OCI-LY7 (cell line): ENCODE measurements at regions not wholly inside any gene's neighbourhood (a gene's known extent, or its start where the extent isn't known, plus 50 kb on each side); places are given as distances from the start of the nearest gene placed in this dataset.

Source experiments
- BruUV-seq: library from RNA; stranded (reverse); fragments of 400-500 nt; replicated peaks from 2 replicates; lab custom pipeline; 2021; lab: Mats Ljungman, UMichigan
- CTCF ChIA-PET: fragments of 300-600 bp; sonication (Branson Sonifier 250); formaldehyde crosslinking; loops from one replicate; lab custom pipeline; 2022; ENCODE audit warnings: antibody characterized with exemption; ENCODE audit not compliant: unreplicated experiment; lab: Charles Lee
- POLR2A ChIA-PET: fragments of 300-600 bp; sonication (Branson Sonifier 250); formaldehyde crosslinking; loops from one replicate; lab custom pipeline; 2022; ENCODE audit warnings: antibody characterized with exemption; lab: Charles Lee
- DNase-seq: peaks from one replicate; pipeline ENCODE4 v3.0.0-alpha.2; 2015; ENCODE audit warnings: low spot score
- H2AFZ ChIP-seq: fragments of 200-600 bp; sonication (generic), shearing (Covaris generic); 2 replicates; pipeline ENCODE4 v1.6.1; 2014; ENCODE audit warnings: mild to moderate bottlenecking, antibody characterized with exemption, low read length, moderate library complexity
- H3K27ac ChIP-seq: fragments of 200-600 bp; sonication (generic); 2 replicates; pipeline ENCODE4 v1.5.1; 2014; ENCODE audit warnings: mixed run types, low read depth, mild to moderate bottlenecking, moderate library complexity, low read length, inconsistent platforms; ENCODE audit not compliant: poor library complexity, severe bottlenecking
- H3K36me3 ChIP-seq: fragments of 200-600 bp; sonication (generic); 2 replicates; pipeline ENCODE4 v1.6.1; 2014; ENCODE audit warnings: mild to moderate bottlenecking, antibody characterized with exemption, low read length, moderate library complexity, mixed read lengths; ENCODE audit not compliant: insufficient read depth
- H3K4me1 ChIP-seq: fragments of 200-600 bp; sonication (generic); 2 replicates; pipeline ENCODE4 v1.5.1; 2014; ENCODE audit warnings: mild to moderate bottlenecking, low read length; ENCODE audit not compliant: insufficient read depth, poor library complexity, severe bottlenecking
- H3K4me2 ChIP-seq: fragments of 200-600 bp; sonication (generic); 2 replicates; pipeline ENCODE4 v1.6.1; 2014; ENCODE audit warnings: mild to moderate bottlenecking, low read length
- H3K4me3 ChIP-seq: fragments of 200-600 bp; sonication (generic); 2 replicates; pipeline ENCODE4 v1.5.1; 2014; ENCODE audit warnings: mild to moderate bottlenecking, low read depth, low read length; ENCODE audit not compliant: poor library complexity, severe bottlenecking
- H3K79me2 ChIP-seq: fragments of 200-600 bp; sonication (generic); 2 replicates; pipeline ENCODE4 v1.6.1; 2016; ENCODE audit warnings: low read depth, mild to moderate bottlenecking, low read length, moderate library complexity, mixed read lengths; ENCODE audit not compliant: insufficient read depth
- H3K9me2 ChIP-seq: fragments of 200-600 bp; sonication (generic); 2 replicates; pipeline ENCODE4 v1.6.1; 2016; ENCODE audit warnings: mild to moderate bottlenecking, low read length, mixed read lengths; ENCODE audit not compliant: insufficient read depth
- H3K9me3 ChIP-seq: fragments of 200-600 bp; sonication (generic); 2 replicates; pipeline ENCODE4 v1.6.1; 2014; ENCODE audit warnings: mild to moderate bottlenecking, mixed run types, low read length, mixed read lengths
- H4K20me1 ChIP-seq: fragments of 200-600 bp; sonication (generic); 2 replicates; pipeline ENCODE4 v1.6.1; 2014; ENCODE audit warnings: mild to moderate bottlenecking, antibody characterized with exemption, low read length, moderate library complexity, mixed read lengths; ENCODE audit not compliant: insufficient read depth
- EZH2phosphoT487 ChIP-seq: fragments of 200-600 bp; sonication (generic); IDR thresholded peaks from 2 replicates; pipeline ENCODE4 v1.6.1; 2018; ENCODE audit warnings: low read depth, borderline replicate concordance, mild to moderate bottlenecking, mixed run types, antibody characterized with exemption, low read length, moderate library complexity, mixed read lengths
- intact Hi-C: fragments of 100-400 bp; cut with micrococcal nuclease; formaldehyde crosslinking; loops from one replicate; pipeline ENCODE4 v1.10.0; 2022; ENCODE audit not compliant: unreplicated experiment
- TF ChIP-seq, protein P1 (sequence below): fragments of 200-600 bp; sonication (generic); conservative IDR thresholded peaks from 2 replicates; pipeline ENCODE4 v1.5.1; 2014; ENCODE audit warnings: mild to moderate bottlenecking, antibody characterized with exemption, low read length, moderate library complexity, mixed read lengths

DNA sequence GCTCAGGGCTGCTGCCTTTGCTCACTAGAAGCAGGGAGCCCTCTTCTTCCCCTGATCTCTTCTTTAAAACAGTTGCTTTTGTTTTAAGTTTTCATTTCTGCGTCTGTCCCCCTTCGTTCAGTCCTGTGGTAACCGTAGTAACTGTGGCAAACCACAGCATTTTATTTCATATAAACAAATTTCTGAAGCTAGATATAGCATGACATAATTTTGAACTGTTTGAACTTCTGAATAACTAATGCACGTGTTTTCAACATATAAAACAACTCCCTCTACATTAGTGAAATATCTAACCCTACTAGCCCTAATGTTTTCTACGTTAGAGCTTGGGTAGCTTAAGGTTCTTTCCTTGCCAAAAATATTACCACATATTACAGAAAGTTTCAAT lies 104.6 kb downstream of the DISP1 start:
- ChIA-PET POLR2A (no interaction called here), CTCF (no interaction called here)
- BruUV-seq: no TSS peak
- no peak overlapping the region for H3K4me2 ChIP-seq
- TF ChIP-seq, protein P1, sequence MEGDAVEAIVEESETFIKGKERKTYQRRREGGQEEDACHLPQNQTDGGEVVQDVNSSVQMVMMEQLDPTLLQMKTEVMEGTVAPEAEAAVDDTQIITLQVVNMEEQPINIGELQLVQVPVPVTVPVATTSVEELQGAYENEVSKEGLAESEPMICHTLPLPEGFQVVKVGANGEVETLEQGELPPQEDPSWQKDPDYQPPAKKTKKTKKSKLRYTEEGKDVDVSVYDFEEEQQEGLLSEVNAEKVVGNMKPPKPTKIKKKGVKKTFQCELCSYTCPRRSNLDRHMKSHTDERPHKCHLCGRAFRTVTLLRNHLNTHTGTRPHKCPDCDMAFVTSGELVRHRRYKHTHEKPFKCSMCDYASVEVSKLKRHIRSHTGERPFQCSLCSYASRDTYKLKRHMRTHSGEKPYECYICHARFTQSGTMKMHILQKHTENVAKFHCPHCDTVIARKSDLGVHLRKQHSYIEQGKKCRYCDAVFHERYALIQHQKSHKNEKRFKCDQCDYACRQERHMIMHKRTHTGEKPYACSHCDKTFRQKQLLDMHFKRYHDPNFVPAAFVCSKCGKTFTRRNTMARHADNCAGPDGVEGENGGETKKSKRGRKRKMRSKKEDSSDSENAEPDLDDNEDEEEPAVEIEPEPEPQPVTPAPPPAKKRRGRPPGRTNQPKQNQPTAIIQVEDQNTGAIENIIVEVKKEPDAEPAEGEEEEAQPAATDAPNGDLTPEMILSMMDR: no peak
- TF ChIP-seq EZH2phosphoT487: no peak
- no peak overlapping the region for H2AFZ ChIP-seq
- no peak overlapping the region for H3K27ac ChIP-seq
- no peak for DNase-seq
- H3K9me2 ChIP-seq: no peaks in the 10 kb centered on the region
- H3K9me3 ChIP-seq: no peaks in the 10 kb centered on the region
- H3K36me3 ChIP-seq: no peaks in the 10 kb centered on the region
- H4K20me1 ChIP-seq: no peaks in the 10 kb centered on the region
- no peaks in the 10 kb centered on the region for H3K4me1 ChIP-seq
- intact Hi-C loops: no loop called here
- H3K79me2 ChIP-seq: no peaks in the 10 kb centered on the region
- H3K4me3 ChIP-seq: no peak overlapping the region

DNA sequence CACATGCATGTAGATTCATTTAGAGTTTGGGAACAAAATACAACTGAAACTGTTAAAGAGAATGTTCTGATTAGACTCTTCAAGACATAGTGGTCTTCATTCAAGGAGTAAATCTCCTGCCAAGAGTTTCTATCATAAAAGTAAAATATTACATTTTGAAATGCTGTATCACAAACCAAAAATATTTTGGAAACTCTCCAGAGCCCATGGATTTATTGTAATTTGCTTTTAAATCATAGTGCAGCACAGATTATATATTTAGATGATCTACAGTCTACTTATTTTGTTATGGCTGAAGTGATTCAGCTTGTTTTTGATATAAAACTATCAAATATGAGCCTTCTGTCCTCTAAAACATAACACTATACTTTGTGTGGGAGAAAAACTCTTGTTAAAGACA lies 105.3 kb downstream of the DISP1 start:
- CTCF ChIA-PET: no interaction called here
- H3K9me3 ChIP-seq: no peaks in the 10 kb centered on the region
- no TSS peak for BruUV-seq

DNA sequence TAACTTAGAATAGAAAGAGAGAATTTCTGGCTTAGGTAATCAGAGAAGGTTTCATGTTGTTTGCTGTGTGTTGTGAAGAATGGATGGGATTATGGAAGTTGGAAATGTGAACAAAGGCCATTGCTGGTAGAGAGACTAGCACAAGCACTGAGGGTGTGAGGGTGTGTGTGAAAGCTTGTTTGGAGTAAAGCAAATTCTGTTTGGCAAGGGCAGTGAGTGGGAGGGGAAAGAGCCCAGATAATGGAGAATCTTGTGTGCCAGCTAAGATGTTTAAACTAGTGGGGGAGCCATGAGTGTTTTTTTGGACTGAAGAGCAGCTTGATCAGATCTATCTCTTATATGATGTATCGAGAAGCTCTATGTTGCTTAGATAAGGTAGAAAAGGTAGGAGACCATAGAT lies 107.1 kb downstream of the DISP1 start:
- Histone ChIP-seq H3K9me3 (no peaks in the 10 kb centered on the region), H4K20me1 (no peaks in the 10 kb centered on the region), H3K79me2 (no peaks in the 10 kb centered on the region), H3K4me3 (no peak overlapping the region), H3K36me3 (no peaks in the 10 kb centered on the region), H2AFZ (no peak overlapping the region), H3K9me2 (no peaks in the 10 kb centered on the region), H3K4me2 (no peak overlapping the region), H3K27ac (no peak overlapping the region), H3K4me1 (no peaks in the 10 kb centered on the region)
- no peak for DNase-seq
- intact Hi-C loops: no loop called here
- no TSS peak for BruUV-seq
- ChIA-PET POLR2A (interaction anchor here (1.0 to 1.3 kb wide), 2 partner anchors 8 to 10 kb away, joined by 3 to 5 read pairs; no protein-coding TSS in a partner anchor), CTCF (no interaction called here)
- no peak for TF ChIP-seq EZH2phosphoT487
- TF ChIP-seq, protein P1: no peak

More for the DNA sequence above, 105.3 kb downstream of the DISP1 start:
- Histone ChIP-seq H4K20me1 (no peaks in the 10 kb centered on the region), H3K4me1 (no peaks in the 10 kb centered on the region), H3K4me3 (no peak overlapping the region), H3K36me3 (no peaks in the 10 kb centered on the region), H3K4me2 (no peak overlapping the region), H3K79me2 (no peaks in the 10 kb centered on the region), H3K9me2 (no peaks in the 10 kb centered on the region), H2AFZ (no peak overlapping the region), H3K27ac (no peak overlapping the region)
- POLR2A ChIA-PET: no interaction called here
- intact Hi-C loops: no loop called here
- TF ChIP-seq, protein P1: no peak
- no peak for TF ChIP-seq EZH2phosphoT487
- DNase-seq: no peak
